GM18526 (cell line): ENCODE measurements at regions not wholly inside any gene's neighbourhood (a gene's known extent, or its start where the extent isn't known, plus 50 kb on each side); places are given as distances from the start of the nearest gene placed in this dataset.

ENCODE experiments used
- POLR2A ChIP-seq: IDR thresholded peaks from 3 replicates; pipeline ENCODE4 v1.6.1; 2011; ENCODE audit not compliant: insufficient read length; ENCODE audit errors: extremely low read depth

- TF ChIP-seq POLR2A: no peak
Measured at GRCh38 chr2:7653617-7654016, 736.4 kb downstream of the RNF144A start.

DNA sequence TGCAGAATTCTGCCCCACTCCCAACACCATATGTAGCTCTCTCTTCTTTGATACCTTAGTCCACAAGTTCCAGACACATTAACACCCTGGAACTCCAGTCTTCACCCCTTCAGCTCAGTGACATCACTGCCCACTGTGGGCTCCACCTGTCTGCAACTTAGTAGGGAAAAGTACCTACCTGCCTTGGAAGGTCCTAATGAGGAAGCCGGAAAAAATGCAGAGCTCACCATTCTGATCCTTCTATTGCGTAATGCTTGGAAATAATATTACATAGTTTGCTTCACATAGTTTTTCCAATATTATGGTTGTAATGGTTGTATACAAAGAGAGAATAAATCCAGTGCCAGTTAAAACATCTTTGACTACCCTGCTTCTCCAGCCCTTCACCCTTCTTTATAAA lies 738.4 kb downstream of the RNF144A start:
- TF ChIP-seq POLR2A: no peak

DNA sequence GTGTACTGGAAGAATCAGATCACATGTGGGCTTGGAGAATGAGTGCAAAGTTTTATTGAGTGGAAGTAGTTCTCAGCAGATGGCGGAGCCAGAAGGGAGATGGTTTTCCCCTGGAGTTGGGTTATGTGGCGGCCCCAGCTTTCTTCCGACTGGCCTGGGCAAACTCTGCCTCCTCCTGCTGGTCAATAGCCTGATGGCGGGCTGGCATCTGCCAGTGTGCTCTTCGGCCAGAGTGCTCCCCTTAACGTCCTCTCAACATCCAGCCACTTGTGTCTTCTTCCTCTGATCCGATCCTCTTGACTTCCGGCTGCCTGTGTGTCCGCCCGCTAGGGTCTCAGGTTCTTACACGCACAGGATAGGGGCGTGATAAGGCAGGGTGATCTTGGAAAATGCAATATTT lies 741.3 kb downstream of the RNF144A start:
- no peak for TF ChIP-seq POLR2A

GRCh38 chr2:7660816-7661215 lies 743.6 kb downstream of the RNF144A start:
- no peak for TF ChIP-seq POLR2A

DNA sequence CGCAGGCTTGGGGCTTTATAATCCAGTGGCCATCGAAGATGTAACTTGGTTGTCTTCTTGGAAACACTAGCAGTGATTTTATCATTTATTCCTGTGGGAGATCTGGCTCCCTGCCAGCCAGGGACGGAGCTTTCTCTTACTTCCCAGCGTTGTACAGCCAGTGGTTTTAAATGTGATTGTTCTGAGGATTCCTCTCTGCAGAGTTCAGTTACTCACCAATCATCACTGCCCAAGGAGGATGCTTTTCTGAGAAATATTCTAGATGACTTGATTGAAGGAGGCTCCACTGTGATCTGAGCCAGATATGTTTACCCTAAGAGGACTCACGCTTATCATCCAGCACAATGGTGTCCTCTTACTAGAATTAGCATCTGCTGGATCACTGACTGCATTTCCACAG lies 744.3 kb downstream of the RNF144A start:
- TF ChIP-seq POLR2A: no peak

DNA sequence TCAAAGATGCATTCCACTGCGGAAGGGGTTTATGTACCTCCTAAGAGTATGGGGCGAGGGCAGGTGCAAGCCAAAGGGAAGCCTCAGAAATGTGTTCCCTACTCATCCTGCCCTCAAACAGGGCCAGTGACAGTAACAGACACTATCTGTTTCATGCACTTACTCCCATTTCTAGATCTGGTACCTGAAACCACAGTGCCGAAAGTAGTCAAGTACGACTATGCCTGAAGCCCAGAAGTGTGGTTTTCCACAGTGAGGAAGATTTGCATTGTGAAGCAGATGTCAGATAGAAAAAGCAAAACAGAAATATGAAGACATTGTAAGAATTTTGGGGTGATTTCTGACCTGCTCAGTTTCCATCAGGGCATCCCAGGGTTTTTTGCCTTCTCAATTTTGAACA lies 748.7 kb downstream of the RNF144A start:
- no peak for TF ChIP-seq POLR2A

DNA sequence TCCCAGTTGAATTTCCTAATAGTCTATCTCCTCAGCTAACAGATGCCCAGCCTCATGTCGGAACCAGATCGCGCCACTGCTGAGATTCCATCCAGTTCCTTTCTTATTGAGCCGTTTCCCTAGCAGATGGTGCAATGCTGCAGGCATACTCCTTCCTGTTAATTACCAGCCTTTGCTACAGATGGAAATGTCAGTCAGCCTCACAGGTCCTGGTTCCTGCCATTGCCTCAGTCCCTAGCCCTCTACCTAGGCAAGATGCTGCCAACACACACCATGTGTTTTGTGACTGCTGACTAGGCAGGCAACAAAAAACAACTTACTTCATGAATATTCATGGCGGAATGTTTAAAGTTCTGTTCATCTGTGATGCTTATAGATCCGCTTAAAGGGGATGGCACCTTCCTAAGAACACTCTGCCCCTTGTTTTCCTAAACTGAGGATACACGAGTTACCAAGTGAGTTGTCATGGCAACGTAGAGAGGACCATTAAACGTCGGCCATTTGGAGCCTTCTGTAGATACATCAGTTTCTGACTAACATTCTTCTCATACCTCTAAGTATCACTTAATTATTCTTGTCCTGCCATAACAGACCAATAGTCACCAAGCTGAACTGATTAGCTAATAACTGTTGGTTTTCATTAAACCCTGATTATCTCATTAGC lies 749.5 kb downstream of the RNF144A start:
- no peak for TF ChIP-seq POLR2A

GRCh38 chr2:7667260-7667757 lies 750.1 kb downstream of the RNF144A start:
- TF ChIP-seq POLR2A: no peak

DNA sequence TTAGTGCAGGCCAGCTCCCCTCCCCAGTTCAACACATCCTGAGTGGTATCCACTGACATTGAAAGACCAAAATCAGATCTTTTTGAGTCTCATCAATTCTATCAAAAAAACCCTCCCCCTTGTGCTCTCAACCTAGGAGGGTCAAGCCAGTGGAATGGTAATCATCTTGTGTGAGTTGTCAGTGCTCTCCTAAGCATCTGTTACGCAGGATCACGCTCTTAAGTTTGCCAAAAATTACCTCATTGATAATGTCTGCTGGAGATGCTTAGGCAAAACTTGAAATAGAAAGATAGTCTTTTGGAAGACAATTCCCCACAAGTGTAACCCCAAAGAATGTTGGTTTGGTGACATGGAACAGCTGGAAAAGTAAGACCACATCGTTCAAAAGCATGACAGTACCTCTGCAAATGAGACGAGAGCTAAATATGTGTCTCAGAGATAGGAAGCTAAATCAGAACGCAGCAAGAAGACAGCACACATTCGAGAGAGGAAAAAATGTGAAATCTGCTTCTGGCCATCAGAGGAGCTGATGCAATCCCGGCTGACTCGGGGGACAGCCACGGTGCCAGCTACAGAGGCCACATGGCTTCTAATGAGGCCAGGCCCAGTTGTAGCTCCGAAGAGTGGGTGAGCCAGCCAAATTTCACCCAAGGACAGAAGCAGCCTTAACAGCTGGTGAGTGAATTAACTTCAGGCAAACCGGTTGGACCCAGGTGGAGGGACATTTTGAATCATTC lies 753.9 kb downstream of the RNF144A start:
- no peak for TF ChIP-seq POLR2A

- no peak for TF ChIP-seq POLR2A
Measured at GRCh38 chr2:7672027-7672684, 754.9 kb downstream of the RNF144A start.

GRCh38 chr2:7672685-7673071 lies 755.5 kb downstream of the RNF144A start:
- no peak for TF ChIP-seq POLR2A

DNA sequence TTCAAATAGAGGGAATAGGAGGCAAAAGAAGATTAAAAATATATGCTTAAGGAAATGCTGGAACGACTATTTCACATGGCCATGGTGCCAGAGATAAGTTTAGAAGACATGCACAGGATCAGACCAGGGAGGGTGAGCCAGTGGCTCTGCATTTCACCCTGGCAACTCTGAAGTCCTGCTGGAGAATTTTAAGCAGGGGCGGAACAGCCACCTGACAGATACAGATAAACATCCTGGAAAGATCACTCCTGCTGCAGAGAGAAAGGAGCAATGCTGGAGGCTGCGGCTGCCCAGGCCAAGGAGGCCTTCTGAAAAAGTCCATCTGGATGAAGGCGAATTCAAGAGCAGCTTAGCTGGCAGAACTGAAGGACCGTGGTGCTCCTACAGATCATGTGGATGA lies 755.9 kb downstream of the RNF144A start:
- no peak for TF ChIP-seq POLR2A

DNA sequence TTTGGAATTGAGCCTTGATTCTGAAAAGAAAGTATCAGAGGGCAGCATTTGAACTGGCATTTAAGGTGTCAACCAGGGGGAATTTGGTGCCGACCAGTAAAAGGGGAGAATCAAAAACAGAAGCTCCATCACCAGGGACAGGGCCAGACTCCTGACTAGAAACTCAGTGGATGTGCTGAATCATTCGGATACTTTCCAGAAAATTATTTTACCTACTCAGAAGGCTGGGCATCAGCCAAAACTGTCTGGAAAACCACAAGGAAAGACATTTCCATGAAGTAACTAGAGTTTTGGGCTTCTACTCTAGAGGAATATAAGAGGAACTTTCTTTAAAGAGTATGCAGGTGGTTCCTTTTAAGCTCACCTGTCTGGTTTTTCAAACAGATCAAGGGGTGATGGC lies 756.6 kb downstream of the RNF144A start:
- no peak for TF ChIP-seq POLR2A

DNA sequence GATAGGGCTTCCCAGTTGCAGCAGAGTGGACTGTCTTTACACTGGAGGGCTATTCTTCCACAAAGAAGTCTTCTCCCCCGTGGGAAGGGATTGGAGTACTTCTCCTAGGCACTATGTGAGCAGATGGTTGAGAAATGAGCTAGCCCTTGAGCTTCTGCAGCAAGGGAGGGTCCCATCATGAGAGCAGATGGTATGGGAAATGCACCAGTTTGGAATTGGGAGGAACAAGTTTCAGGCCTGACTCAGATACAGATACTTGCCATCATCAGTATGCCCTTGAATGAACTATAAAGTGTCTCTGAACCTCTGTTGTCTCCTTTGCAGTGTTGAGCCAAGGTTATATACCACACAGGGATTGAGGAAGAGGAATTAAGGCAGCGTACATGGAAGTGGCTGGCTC lies 757.4 kb downstream of the RNF144A start:
- no peak for TF ChIP-seq POLR2A

- no peak for TF ChIP-seq POLR2A
Measured at GRCh38 chr2:7676714-7677113, 759.5 kb downstream of the RNF144A start.

DNA sequence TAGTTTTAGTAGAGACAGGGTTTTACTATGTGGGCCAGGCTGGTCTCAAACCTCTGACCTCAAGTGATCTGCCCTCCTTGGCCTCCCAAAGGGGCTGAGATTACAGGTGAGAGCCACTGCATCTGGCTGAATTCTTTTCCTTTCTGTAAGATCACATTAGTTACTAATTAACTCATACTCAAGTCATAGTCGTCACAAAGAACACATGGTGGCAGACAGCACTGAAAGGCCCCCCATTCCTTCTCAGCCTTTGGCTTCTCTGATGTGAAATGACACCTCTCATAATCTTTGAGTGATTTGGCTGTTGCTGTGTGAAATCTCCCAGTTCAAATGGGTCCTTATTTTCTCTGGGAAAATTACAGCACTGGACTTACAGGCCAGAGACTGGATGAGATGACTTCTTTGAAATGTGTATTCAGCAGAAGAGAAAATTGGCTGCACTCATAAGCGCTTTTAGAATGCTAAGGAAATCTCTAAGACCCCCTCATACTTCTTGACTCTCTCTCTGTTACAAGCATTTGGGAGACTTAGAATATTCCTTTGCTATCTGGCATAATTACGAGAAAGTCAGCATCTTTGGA lies 764.8 kb downstream of the RNF144A start:
- no peak for TF ChIP-seq POLR2A

GRCh38 chr2:7683196-7683595 lies 766.0 kb downstream of the RNF144A start:
- no peak for TF ChIP-seq POLR2A

- no peak for TF ChIP-seq POLR2A
Measured at GRCh38 chr2:7683708-7684107, 766.5 kb downstream of the RNF144A start.
